ENCODE measurements at regions not wholly inside any gene's neighbourhood (a gene's known extent, or its start where the extent isn't known, plus 50 kb on each side); places are given as distances from the start of the nearest gene placed in this dataset.

DNA sequence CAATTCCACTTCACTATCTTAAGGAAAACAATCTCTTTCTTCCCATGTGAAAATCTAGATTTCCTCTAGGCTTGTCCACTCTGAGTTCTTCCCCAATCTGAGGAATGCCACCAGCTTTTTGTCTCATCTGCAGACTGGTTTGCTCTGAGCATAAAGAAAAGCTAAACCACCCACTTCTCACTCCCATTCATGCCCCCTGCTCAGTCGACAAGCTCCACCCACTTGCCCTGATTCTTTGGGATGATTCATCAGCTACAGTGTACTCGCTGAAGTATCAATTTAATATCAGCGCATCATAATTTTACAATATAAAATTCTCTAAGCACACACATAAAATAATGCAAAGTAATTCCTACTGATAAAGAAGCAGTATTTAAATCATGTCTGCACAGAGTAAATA is 209.1 kb downstream of the GRIN2B start:
- POLR2A ChIA-PET (ENCODE audit: unreplicated experiment) = no interaction called here
- H3K27ac ChIP-seq (ENCODE audit: insufficient read depth, low read length) = no peak overlapping the region
- no peak overlapping the region for H3K9ac ChIP-seq (ENCODE audit: low read depth, low read length)
- H3K9me3 ChIP-seq (ENCODE audit: control insufficient read depth, insufficient read depth, low read length) = no peaks in the 10 kb centered on the region
- no peak overlapping the region for H2AK5ac ChIP-seq (ENCODE audit: low read depth, low read length)
- H2AK9ac ChIP-seq (replicated peaks; ENCODE audit: low read depth, low read length, poor library complexity) = no peak overlapping the region
- no peak overlapping the region for H3K4ac ChIP-seq (ENCODE audit: low read depth, low read length)
- BruUV-seq (replicated peaks) = no TSS peak
- H3K4me2 ChIP-seq (ENCODE audit: low read depth, low read length) = no peak overlapping the region
- CTCF ChIA-PET = no interaction called here
- H2BK15ac ChIP-seq (ENCODE audit: low read depth, low read length) = no peak overlapping the region
- intact Hi-C loops (cut with micrococcal nuclease) = no loop called here
- H3K36me3 ChIP-seq (ENCODE audit: control insufficient read depth, insufficient read depth, low read length) = no peaks in the 10 kb centered on the region
- dilution Hi-C loops (cut with HindIII; ENCODE audit: low sequenced_read_pairs, unreplicated experiment) = no loop called here
- whole genome bisulfite sequencing, 2 experiments (ENCODE audit: extremely low coverage in 2 of 2, insufficient read length in 1 of 2) = no CpG with 5 or more reads among the region's 3 CpGs
- H3K18ac ChIP-seq (ENCODE audit: low read depth, low read length) = no peak overlapping the region
- ATAC-seq (ENCODE audit: low read depth) (no peak), DNase-seq (no peak)
- no peak for TF ChIP-seq RAD21 (IDR thresholded peaks at IDR 0.05; ENCODE audit: low read length)
- H3K9me1 ChIP-seq (ENCODE audit: insufficient read depth, low read length) = no peaks in the 10 kb centered on the region
- H4K5ac ChIP-seq (ENCODE audit: low read depth, low read length) = no peak overlapping the region
- H3K23ac ChIP-seq (ENCODE audit: low read depth, low read length) = no peak overlapping the region
- no peak overlapping the region for H3K56ac ChIP-seq (ENCODE audit: extremely low read depth, insufficient read depth, low read length)
- no peak overlapping the region for H2BK120ac ChIP-seq (ENCODE audit: low read depth, low read length)
- H2BK5ac ChIP-seq (ENCODE audit: low read depth, low read length, poor library complexity, severe bottlenecking) = no peak overlapping the region
- no peak overlapping the region for H3K14ac ChIP-seq (replicated peaks; ENCODE audit: low read depth, low read length)
- no peak overlapping the region for H2BK20ac ChIP-seq (ENCODE audit: low read depth, low read length)
- in situ Hi-C loops (cut with MboI; ENCODE audit: low sequenced_read_pairs) = no loop called here
- H3K27me3 ChIP-seq (ENCODE audit: control insufficient read depth, insufficient read depth, low read length) = no peaks in the 10 kb centered on the region
- no peak overlapping the region for H4K8ac ChIP-seq (ENCODE audit: low read depth in 2 of 2, low read length in 2 of 2)
- no peaks in the 10 kb centered on the region for H3K4me1 ChIP-seq (ENCODE audit: control insufficient read depth, insufficient read depth, low read length)
- no peak overlapping the region for H3K4me3 ChIP-seq (ENCODE audit: insufficient read depth, low read depth, low read length)
- H4K20me1 ChIP-seq (ENCODE audit: insufficient read depth, low read length) = no peaks in the 10 kb centered on the region
- H2AFZ ChIP-seq (replicated peaks; ENCODE audit: low read length, poor library complexity) = no peak overlapping the region
- H4K91ac ChIP-seq (ENCODE audit: insufficient read depth, low read depth, low read length) = no peak overlapping the region
- no peaks in the 10 kb centered on the region for H3K79me1 ChIP-seq (ENCODE audit: low read depth in 1 of 2, low read length in 2 of 2)

Data from IMR-90 (cell line).